Activated gamma-delta T cell (primary cell): ENCODE measurements at regions not wholly inside any gene's neighbourhood (a gene's known extent, or its start where the extent isn't known, plus 50 kb on each side); places are given as distances from the start of the nearest gene placed in this dataset.

Experiments
- DNase-seq: peaks from one replicate; lab custom pipeline; 2025; lab: John Stamatoyannopoulos, UW

DNA sequence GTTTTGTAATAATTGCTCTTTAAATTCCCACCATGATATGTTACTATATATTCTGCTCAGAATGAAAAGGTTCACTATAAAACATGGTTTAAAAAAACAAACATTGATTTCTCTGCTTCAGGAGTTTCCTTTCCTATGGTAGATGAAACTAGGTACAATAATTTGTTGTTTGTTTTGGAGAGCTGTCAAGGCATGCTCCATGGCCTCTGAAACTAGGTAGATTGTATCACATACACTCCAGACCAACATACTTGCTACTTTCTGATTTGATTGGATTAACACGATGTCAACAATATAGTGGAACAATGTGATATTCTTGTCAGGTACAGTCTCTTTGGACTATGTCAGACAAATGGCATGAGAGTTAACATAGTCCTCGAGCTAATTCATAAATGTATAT is 452.7 kb upstream of the CDH9 start:
- DNase-seq = no peak

DNA sequence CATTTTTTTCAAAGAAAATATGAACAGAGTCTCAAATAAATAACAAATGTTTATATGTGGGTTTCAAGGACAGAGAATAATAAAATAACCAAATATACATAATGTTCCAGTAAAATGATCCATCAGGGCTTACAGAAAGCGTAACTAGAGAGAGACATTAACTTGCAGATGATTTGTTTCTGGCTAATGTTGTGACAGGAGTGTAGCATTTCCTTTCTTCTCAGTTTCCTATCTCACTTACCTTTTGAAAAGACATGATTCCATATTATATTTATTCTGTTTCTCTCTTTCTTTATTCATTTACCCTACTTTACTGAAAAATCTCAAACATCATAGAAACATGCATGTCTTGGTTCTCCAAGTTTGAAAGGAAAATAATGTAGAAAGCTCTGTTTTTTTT is 451.3 kb upstream of the CDH9 start:
- DNase-seq = no peak

DNA sequence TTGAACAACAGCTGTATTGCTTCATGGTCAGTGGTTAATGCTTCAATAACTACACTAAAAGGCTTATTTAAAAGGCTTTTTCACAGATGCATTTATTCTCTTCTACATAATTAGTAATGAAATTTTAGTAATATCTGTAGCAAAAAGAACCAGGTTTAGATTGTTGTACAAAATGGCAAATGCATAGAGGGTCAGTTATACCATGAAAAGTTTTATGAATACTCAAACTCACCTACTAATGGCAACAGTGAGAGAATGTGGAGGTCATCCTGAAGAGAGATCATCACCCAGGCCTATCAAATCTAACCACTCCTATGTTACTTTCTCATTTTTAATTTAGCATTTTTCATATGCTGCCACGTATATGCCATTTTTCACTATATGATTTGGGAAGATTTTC is 444.3 kb upstream of the CDH9 start:
- DNase-seq = no peak

DNA sequence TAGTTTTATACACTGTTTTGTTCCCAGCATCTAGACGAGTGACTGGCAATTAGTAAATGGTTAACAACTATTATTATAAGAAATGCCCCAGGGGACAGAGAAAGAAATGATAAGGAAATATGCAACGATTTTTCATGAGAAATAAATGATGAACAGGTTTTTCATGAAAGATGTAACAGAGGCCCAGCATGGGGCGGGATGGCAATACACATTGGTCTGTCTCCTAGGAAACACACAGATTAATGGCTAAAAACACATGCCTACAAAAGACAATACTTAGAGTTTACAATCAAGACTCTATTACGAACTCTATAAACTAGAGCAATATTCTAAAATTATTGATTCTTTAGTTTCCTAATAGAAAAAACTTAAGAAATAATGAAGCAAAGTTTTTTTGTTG is 441.5 kb upstream of the CDH9 start:
- DNase-seq = no peak

DNA sequence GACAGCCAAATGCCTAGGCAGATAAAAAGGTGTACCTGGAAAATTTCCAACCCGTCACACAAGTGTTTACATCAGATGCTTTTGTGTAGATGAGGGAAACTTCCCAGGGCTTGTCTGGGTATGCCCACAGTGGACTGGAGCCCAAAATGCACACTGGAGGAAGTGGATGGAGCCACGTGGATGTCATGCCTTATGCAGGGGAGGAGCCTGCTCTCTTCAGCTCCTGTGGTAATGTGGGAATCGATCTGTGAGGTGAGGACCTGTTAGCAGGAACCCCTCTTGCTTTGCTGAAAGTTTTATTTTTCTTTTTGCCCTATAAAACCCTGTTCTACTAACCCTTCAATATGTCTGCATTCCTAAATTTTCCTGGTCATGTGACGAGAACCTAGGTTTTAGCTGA is 439.2 kb upstream of the CDH9 start:
- DNase-seq = no peak

DNA sequence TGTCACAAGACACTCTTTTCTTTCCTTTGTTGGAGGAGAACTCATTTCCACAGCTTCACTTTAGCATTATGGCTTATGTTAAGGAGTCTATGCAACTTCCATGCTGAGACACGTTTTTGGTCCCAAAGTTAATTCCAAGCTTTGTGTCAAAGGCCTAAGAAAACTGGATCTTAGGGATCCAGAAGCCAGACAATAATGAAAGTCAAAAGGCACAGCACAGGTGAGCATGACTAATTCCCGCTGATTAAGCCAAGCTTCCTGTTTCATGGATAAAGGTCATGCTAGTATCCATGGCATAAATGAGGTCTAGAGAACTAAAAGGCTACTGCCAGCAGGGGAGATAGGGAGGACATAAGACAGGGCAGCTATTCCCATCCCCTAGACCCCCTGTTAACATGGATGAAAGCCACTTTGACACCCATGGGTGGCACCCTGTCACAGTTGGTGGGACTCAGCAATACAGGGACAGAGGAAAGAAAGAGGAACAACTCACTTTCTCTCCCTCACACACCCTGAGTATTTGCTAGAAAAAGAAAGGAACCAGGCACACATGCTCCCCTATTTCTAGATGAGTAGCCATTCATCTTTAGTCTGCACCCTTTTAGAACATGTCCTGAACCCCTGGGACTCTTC is 438.1 kb upstream of the CDH9 start:
- no peak for DNase-seq

DNA sequence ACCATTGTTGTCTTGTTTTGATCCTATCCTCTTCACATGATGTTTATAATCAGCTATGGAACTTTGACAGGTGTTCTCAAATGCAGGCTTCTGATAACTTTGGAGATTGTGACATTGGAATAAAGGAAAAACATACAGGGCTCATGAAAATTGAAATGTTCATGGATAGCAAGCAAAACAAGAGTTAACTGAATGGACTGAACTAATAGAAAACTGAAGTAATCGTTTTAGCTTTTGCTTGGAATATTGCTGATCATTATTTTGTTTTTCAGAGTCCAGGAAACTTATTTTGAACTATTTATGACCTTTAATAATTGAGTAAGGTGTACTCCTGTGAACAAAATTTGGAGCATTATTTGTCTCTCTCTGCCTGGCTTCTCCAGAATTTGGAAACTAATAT is 436.7 kb upstream of the CDH9 start:
- no peak for DNase-seq

DNA sequence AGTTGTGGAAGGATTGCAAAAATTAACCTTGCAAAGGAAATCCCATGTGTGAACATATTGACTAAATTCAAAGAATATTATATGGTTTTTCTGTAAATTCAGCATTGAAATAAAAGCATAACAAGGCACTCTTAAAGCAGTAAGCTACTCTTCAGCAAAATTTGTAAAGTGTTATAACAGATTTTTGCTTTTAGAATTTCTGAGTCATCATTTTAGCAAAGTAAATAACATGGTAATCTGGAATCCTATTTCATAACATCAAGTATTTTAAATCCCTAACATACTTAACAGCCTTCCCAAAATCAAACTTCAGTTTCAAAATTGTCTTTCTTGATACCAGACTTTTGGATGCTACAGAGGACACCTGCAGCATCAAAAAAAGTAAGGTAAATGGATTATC is 436.0 kb upstream of the CDH9 start:
- DNase-seq = no peak

DNA sequence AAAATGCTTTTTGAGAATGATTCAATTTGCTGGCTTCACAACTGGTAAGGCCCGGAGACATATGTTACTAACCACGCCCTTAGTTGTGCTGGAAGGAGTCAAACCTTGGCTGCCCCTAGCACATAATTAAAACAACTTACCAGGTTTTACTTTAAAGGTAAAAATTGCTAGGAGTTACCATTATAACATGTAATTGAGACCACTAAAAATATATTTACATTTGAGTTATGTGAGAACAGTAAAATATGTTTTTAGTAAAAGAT is 435.6 kb upstream of the CDH9 start:
- DNase-seq = no peak

DNA sequence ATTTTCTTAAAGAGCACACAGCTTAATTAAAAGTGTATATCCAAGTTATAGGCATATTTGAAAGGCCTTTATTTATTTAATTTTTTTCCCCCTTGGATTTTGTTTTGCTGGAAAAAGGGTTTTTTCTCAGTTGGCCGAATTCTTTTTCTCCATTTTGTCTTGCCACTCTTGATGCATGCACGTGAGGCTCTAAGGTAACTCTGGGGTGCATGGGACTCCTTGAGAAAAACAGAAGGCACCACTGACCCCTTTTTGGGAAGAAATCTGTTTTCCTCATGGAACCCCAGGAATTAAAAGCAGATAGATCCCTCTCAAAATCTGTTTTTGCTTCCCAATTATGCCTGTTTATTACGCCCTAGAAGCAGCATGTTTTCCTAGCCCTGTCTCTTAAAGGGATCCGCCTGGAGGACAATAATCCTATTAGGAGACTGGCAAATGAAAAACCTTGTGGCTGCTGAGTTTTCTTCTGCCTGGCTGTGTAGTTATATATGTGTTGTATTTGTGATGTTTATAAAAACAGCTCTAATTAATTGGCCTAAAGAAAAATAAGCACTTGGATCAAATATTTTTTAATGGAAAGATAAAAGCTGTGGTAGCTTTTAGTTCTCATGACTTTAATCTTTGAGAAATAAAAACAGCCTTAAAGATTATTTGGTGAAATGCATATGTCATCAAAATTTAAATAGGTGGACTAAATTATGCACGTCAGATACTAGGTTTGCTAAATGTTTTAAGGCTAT is 435.1 kb upstream of the CDH9 start:
- no peak for DNase-seq

DNA sequence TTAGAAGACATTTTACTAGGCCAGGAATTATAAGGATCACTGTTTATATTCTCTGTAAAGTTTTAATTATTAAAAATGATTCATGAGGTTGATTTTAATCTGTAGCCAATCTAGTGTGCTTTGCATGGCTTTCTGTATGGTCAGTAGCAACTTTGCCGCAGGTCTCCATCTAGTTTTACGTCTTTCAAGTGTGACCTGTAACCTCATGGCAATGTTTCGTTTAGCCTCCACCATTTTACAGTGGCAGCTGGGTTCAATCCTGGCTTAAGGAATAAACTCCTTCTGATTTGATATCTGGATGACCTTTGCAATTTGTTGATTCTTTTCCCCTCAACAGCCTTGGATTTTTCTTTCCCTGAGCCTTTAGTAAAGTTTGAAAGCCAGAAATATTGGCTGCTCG is 434.5 kb upstream of the CDH9 start:
- DNase-seq = no peak

DNA sequence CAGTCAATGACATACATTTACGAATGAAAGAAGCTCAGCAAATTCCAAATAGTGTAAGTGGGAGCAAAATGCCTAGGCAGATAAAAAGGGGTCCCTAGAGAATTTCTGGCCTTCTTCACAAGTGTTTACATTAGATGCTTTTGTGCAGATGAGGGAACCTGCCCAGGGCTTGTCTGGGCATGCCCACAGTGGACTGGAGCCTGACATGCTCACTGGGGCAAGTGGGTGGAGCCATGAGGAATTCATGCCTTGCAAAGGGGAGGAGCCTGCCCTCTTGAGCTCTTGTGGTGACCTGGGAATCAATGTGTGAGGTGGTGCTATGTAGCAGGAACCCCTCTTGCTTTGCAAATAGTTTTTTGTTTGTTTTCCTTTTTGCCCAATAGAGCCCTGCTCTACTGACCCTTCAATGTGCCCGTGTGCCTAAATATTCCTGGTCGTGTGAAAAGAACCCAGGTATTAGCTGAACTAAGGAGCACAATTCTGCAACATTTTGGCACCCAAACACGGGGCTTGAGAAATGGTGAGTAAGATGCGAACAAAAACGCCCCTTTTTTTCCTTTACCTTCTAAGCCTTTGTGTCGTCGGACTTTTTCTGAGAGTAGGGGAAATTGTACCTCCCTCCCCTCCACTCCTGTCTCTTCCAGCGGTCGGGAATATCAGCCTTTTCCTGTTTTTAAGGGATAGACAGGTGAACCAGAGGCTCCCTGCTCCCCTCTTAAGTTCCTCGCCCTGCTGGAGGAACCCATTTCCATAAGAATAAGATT is 433.8 kb upstream of the CDH9 start:
- DNase-seq = no peak

DNA sequence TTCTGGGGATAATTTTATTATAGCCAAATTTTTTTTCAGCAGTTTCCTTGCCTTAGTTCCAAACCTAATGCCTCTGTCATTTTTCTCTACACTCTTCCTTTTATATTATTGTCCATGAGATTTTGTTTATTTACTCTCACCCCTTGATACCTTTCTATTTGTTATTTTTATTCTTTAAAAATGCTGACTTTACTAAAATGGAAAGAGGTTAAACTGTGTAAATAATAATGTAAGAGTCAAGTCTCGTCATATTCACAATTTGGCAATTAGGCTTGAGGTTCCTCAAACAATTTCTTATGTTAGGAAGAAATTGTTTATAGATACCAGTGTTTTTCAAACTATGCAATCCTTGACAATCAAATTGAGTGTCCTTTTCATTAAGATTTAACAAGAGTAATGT is 428.6 kb upstream of the CDH9 start:
- no peak for DNase-seq

DNA sequence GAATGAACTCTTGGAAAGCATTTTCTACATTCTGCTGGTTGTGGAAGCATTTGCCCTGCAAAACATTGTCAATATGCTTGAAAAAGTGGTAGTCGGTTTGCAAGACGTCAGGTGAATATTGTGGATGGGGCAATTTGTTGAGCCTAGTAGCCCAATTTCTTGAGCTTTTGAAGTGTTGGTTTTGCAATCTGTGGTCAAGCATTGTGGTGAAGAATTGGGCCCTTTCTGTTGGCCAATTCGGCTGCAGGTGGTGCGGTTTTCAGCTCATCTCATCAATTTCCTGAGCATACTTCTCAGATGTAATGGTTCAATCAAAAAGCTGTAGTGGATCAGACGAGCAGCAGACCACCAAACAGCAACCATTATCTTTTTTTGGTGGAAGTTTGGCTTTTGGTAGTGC is 426.8 kb upstream of the CDH9 start:
- no peak for DNase-seq

DNA sequence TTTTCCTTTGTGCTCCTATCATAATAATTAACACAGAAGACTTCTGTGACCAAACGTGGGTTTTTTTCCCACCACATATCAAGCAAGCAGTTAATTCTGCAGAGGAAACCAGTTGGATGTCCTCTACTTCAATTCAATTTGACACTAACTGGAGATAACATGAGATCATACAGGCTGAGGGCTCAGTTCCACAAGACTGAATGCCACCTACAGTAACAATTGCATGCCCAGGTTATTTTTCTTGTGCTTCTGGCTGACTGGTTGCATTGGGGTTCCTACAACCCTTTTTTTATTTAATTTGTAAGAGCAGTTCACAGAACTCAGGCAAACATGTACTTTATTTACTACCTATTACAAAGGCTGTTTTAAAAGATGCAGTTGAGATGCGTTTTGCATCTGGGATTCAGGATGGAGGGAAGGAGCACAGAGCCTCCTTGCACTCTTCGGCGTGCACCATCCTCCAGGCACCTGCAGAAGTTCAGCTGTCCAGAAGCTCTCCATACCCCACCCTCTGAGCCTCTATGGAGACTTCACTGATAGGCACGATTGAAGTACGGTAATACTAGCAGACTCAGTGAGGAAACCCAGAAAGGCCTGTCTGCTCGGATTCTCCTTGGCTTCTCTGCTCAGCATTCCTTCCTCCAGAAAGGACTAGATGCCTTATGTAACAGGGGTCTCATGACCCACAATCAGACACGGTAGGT is 425.2 kb upstream of the CDH9 start:
- DNase-seq = no peak

DNA sequence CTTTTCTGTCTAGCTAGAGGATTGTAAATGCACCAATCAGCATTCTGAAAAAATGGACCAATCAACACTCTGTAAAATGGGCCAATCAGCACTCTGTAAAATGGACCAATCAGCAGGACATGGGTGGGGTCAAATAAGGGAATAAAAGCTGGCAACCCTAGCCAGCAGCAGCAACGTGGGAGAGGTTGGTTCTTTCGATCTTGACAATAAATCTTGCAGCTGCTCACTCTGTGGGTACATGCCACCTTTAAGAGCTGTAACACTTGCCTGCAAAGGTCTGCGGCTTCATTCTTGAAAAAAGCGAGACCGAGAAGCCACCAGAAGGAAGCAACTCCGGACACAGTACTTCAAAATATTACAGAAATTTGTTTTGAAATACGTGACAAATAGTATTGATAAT is 424.6 kb upstream of the CDH9 start:
- no peak for DNase-seq

DNA sequence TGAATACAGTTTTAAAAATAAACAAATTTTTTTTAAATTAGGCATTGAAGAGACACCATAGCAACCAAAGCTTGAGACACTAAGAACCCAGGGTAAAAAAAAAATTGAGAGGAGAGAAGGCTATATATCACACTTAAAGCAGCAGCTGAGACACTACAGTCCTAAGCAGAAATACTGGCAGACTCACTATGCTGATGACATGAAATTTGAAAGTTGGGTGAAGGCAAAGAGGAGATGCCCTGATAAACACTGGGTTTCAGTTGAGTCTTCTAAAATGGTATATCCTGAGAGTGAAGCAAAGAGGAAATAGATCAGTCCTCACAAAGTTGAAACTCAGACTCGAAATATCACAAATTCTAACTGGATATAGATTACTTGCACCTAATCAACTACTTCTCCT is 419.9 kb upstream of the CDH9 start:
- no peak for DNase-seq

DNA sequence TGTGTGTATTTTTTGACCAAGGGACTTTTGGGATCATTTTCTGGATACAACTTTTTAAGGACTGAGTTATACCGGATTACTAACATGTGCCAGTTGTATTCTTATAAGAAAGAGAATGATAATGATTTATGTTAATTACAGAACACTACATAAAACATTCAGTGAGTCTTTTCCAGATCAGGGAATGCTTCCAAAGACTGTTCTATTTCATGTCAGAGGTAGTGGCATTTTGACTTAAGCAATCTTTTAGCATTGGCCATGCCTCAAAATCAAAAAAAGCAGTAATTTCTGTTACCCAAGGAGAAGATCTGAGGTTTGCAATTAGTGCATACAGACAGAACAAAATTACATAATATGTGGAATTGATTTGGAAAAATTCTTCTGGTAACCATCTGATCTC is 413.0 kb upstream of the CDH9 start:
- no peak for DNase-seq

DNA sequence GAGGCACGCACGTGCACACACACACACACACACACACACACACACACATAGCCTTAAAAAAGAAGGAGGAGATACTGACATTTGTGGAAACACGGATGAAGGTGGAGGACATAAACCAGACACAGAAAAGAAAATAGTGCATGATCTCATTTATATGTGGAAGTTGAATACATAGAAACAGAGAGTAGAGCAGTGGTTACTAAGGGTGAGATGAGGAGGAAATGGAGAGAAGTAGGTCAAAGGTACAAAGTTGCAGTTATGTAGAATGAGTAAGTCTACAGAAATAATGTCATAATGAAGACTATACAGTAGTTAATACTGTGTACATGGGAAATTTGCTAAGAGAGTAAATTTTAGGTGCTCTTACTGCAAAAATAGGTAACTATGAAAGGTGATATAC is 412.2 kb upstream of the CDH9 start:
- no peak for DNase-seq

DNA sequence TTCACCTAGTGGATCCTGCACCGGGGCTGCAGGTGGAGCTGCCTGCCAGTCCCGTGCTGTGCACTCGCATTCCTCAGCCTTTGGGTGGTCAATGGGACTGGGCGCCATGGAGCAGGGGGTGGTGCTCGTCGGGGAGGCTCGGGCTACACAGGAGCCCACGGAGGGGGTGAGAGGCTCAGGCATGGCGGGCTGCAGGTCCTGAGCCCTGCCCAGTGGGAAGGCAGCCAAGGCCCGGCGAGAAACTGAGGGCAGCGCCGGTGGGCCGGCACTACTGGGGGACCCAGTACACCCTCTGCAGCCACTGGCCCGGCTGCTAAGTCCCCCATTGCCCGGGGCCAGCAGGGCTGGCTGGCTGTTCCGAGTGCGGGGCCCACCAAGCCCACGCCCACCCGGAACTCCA is 401.0 kb upstream of the CDH9 start:
- peak; percentile 4 for DNase-seq

DNA sequence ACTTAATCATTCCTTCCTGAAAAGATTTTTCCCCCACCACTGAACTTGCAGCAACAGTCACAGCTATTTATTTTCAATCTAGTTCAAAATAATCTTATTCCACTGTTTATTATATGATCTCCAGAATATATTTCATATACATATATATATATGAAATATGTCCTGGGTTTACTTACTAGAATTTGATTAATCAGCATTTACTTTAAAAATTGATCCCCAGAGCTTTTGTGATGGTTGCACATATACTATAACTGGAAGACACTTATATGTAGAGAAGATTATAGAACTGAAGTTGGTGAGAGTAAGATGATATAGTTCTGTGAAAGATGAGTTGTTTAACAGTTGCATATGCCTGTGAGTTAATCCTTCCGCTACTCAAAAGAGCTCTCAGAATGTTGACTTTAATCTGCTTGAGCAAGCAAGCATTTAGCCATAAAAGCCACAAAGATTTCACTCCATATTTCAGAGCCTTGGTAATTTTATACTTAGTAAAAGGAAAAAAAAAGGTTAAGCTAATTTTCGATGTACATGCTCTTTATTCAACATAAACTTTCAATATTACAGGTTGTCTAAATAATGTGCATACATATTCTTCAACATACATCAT is 399.3 kb upstream of the CDH9 start:
- no peak for DNase-seq

DNA sequence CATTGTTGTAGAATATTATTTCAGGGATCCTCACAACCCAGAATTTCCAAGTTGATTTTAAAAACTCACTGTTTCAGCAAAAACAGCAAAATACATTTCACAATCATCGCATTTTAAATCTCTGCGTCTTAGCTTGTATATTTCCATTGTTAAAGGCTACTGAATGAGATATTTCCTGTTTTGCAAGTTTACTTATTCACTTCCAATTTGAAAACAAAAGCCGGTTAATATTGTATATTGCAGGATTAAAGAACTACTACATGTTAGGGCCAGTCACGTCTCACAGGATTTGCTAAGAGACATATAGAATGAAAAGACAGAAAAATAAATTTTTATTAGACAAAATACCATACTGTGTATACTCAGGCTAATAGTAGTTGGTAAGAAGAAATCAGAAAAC is 395.9 kb upstream of the CDH9 start:
- no peak for DNase-seq

DNA sequence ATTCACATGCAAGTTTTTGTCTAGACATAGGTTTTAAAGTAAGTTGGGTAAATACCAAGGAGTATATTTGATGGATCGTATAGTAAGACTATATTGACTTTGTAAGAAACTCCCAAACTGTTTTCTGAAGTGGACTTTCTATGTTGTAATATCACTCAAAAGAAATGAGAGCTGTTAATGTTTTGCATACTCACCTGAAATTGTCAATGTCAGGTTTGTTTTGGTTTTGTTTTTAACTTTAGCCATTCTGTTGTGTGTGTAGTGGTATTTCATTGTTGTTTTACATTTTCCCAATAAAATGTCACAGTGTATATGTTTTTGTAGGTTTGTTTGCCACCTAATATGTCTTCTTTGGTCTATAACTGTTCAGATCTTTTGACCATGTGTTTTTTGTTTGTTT is 375.7 kb upstream of the CDH9 start:
- DNase-seq = no peak
